GM21360 (cell line): ENCODE measurements at regions not wholly inside any gene's neighbourhood (a gene's known extent, or its start where the extent isn't known, plus 50 kb on each side); places are given as distances from the start of the nearest gene placed in this dataset.
A peak's percentile ranks its signal among the peaks of the same experiment; 100 is the strongest.

ENCODE experiments used
- ATAC-seq: cut with Tn5 transposase; IDR thresholded peaks from one replicate; pipeline ENCODE4 v1.9.1; 2021; ENCODE audit warnings: mild to moderate bottlenecking, moderate library complexity; ENCODE audit not compliant: unreplicated experiment

- ATAC-seq: no peak
Observed at GRCh38 chr6:113315165-113315564, 542.0 kb upstream of the MARCKS start.

GRCh38 chr6:113315879-113316278, 541.3 kb upstream of the MARCKS start:
- ATAC-seq: no peak

GRCh38 chr6:113317442-113317841, 539.7 kb upstream of the MARCKS start:
- no peak for ATAC-seq

- ATAC-seq: no peak
Observed at GRCh38 chr6:113317891-113318574, 539.1 kb upstream of the MARCKS start.

GRCh38 chr6:113318575-113318917, 538.6 kb upstream of the MARCKS start:
- no peak for ATAC-seq

GRCh38 chr6:113320653-113321052, 536.5 kb upstream of the MARCKS start:
- no peak for ATAC-seq

GRCh38 chr6:113326781-113327180, 530.4 kb upstream of the MARCKS start:
- no peak for ATAC-seq

- ATAC-seq: no peak
Observed at GRCh38 chr6:113328886-113329381, 528.2 kb upstream of the MARCKS start.

- no peak for ATAC-seq
Observed at GRCh38 chr6:113329942-113330635, 527.1 kb upstream of the MARCKS start.

GRCh38 chr6:113330636-113330946, 526.6 kb upstream of the MARCKS start:
- ATAC-seq: no peak

GRCh38 chr6:113331021-113331420, 526.1 kb upstream of the MARCKS start:
- ATAC-seq: no peak

- no peak for ATAC-seq
Observed at GRCh38 chr6:113338644-113339043, 518.5 kb upstream of the MARCKS start.

GRCh38 chr6:113339209-113339608, 517.9 kb upstream of the MARCKS start:
- ATAC-seq: no peak

- peak; percentile 85 for ATAC-seq
Observed at GRCh38 chr6:113340371-113340770, 516.8 kb upstream of the MARCKS start.

GRCh38 chr6:113343940-113344339, 513.2 kb upstream of the MARCKS start:
- no peak for ATAC-seq

GRCh38 chr6:113344969-113345368, 512.2 kb upstream of the MARCKS start:
- no peak for ATAC-seq

GRCh38 chr6:113347436-113347835, 509.7 kb upstream of the MARCKS start:
- no peak for ATAC-seq

- no peak for ATAC-seq
Observed at GRCh38 chr6:113350461-113350860, 506.7 kb upstream of the MARCKS start.

- ATAC-seq: no peak
Observed at GRCh38 chr6:113351173-113351834, 505.8 kb upstream of the MARCKS start.

GRCh38 chr6:113352029-113352801, 504.9 kb upstream of the MARCKS start:
- ATAC-seq: no peak

- ATAC-seq: no peak
Observed at GRCh38 chr6:113352831-113353230, 504.3 kb upstream of the MARCKS start.
